ENCODE measurements at regions not wholly inside any gene's neighbourhood (a gene's known extent, or its start where the extent isn't known, plus 50 kb on each side); places are given as distances from the start of the nearest gene placed in this dataset.

- no peak for TF ChIP-seq EZH2phosphoT487 (IDR thresholded peaks at IDR 0.05; ENCODE audit: low read depth, severe bottlenecking, unreplicated experiment)
- no peak for TF ChIP-seq CTCF (IDR thresholded peaks at IDR 0.05; ENCODE audit: poor library complexity)
Measured at GRCh38 chr18:30886998-30887397, 155.5 kb downstream of the DSC3 start.

All from hepatocyte (in vitro differentiated cells).